A204.1 (cell line): ENCODE measurements at regions not wholly inside any gene's neighbourhood (a gene's known extent, or its start where the extent isn't known, plus 50 kb on each side); places are given as distances from the start of the nearest gene placed in this dataset.
"Not testable (repeated sequence)": the region's sequence is repeated elsewhere in the genome, so short reads cannot be mapped to it uniquely, and the experiment has no call there.

Source experiments
- FAIRE-seq: peaks from 2 replicates; lab custom pipeline; 2012; peaks lifted over from hg19 to GRCh38; lab: Jason Lieb, UNC

DNA sequence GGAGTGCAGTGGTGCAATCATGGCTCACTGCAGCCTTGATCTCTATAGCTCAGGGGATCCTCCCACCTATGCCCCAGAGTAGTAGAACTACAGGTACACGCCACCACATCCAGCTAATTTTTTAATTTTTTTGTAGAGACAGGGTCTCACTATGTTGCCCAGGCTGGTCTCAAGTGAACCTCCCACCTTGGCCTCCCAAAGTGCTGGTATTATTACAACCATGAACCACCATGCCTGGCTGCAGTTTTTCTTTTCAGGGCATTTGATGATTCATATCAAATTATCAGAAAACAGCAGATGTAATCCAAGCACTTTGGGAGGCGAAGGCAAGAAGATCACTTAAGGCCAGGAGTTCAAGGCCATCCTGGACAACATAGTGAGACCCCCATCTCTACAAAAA is 88.4 kb upstream of the JARID2 start:
- FAIRE-seq, result no peak

DNA sequence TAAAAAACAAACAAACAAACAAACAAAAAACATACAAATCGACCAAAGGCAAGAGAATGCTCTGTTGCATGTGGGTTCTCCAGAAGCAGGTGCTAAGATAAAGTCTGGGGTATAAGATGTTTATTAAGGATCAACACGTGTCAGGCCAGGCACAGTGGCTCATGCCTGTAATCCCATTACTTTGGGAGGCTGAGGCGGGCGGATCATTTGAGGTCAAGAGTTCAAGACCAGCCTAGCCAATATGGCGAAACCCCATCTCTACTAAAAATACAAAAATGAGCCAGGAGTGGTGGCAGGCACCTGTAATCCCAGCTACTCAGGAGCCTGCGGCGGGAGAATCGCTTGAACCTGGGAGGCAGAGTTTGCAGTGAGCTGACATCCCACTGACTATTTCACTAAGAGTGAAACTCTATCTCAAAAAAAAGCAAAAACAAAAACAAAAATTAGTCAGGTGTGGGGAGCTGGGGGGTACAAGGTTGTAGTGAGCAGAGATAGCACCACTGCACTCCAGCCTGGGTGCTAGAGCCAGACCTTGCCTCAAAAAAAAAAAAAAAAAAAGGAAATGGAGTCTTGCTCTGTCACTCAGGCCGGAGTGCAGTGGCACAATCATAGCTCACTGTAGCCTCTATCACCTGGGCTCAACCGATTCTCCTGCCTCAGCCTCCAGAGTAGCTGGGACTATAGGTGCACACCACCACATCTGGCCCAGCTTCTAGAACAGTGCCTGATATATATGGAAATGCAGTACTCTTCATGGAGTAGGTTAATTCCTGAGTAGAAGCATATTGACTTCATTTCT is 86.8 kb upstream of the JARID2 start:
- FAIRE-seq, result no peak

DNA sequence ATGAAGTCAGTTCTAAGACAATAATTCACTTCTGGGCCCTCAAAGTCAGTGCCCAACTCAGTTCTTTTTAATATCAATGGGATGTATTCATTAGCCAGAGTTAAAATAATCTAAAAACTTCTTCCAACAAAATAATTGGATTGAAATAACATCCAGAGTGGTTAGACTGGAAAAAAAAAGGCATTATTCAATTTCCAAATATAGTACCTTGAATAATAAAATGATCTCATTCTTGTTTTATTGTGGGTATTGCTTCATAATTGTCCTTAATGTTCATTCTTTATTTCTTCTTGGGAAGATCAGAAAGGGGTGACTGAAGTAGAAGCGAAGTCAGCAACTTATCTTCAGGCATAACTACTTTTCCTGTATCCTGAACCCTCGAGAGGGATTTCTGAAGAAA is 85.1 kb upstream of the JARID2 start:
- no peak for FAIRE-seq

DNA sequence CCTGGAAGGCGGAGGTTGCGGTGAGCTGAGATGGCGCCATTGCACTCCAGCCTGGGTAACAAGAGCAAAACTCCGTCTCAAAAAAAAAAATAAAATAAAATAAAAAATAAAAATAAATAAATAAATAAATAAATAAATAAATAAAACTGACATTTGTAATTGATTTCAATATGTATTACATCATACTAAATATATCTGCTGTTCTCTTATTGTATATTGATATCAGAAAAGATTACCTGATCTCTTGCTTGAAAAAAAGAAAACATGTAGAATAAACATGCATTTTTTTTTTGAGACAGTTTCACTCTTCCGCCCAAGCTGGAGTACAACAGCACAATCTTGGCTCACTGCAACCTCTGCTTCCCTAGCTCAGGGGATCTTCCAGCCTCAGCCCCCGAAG is 81.0 kb upstream of the JARID2 start:
- FAIRE-seq, result not testable (repeated sequence)

DNA sequence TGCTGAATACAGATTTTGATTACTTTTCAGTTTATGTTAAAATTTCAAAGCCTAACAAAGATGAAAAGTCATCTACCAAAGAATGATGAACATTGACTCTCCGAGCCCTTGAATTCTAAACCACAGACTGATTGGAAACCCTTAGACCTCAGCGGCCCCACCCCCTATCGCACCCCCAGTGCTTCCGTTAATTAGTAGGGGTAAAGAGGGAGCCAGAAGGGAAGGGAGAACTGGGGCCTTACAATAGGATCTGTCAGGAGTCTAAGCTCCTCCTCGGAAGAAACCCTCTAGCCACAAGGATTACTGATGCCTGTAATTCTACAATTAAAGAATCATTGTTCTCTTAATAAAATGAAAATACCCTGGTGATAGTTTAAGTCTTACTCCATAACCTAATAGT is 79.7 kb upstream of the JARID2 start:
- no peak for FAIRE-seq

DNA sequence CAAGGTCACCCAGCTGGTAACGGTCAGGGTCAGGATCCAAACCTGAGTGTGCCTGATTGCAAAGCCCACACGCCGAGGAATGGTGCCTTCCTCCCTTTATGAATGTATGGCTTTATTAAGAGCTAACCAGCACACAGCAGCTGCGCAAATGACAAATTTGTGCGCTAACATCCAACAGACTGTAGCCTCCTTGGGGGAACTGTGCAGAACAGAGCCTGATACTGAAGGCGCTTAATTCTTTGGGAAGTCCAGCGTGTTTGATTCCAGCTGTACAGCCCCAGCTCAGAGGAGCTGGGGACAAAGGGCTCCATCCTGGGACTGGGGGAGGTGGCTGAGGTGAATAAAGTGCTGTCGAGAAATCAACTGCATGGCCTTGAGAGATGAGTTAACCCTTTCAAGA is 75.7 kb upstream of the JARID2 start:
- no peak for FAIRE-seq

DNA sequence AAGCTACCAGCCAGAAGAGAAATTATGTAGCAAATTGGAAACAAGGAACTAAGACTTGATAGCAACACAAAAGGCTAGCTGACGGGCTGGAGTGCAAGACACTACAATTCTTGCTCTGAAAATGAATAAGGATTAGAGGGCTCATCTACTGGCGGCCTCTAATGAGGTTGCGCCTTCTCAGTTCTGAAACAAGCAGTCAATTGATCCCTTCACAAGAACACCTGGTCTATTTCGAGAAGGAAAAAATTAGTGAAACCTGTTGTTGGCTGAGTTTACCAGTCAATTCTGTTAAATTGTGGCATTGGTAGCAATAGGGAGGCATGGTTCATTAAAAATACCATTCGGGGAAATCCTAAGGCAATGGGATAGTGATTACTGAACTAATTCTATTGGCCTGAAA is 74.8 kb upstream of the JARID2 start:
- FAIRE-seq, result no peak

DNA sequence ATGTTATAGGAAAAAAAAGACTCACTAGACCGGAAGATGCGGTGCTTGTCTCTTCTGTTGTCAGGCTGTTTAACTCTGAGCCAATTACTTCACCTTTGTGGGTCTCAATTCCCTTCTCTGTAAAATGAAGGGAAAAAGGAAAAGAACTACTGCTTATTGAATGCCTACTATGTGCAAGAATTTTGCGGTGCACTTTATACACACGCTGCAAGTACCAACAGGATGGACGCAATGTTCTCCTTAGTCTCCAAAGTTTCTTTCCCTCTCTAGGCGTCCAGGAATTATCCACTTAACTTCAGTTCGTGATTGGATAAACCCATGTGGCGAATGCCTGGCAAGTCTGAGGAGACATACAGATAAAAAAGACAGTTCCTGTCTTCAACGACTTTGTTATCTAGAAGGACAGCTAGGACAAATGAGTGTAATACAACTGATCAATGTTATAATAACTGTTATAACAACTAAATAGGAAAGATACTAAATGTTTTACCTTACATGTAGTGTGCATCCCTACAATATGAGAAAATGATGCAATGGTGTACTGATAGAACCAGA is 69.0 kb upstream of the JARID2 start:
- no peak for FAIRE-seq

DNA sequence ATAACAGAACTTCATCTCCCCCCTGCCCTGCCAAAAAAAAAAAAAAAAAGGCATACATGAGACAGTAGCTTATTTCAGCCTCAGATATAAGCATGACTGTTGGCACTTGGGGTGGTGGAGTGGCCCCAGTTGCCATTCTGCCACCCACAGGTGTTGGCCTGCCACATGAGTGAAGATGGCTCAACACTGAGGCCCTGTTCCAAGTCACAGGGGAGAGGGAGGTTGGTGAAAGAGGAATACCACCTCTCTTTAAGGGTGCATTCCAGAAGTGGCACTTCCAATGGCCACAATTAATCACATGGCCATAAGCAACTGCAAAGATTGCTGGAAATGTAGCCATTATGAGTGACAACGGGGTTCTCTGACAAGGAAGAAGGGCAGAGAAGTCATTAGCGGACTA is 61.9 kb upstream of the JARID2 start:
- no peak for FAIRE-seq

DNA sequence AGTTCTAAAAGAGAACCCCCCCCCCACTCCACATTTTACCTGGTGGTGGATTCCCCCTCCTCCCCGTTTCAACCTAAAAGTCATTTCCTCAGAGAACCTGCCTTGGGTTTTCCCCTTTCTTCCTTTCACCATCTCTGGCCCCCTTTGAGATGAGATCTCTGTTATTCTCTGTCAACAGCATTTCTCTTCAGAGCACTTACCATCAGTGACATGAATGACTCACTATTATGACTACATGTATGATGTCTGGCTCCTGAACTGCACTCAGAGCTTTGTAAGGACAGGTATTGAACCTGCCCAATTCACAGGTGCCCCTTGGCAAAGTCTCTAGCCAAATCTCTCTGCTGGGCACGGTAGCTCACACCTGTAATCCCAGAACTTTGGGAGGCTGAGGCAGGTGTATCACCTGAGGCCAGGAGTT is 61.4 kb upstream of the JARID2 start:
- FAIRE-seq, result no peak

DNA sequence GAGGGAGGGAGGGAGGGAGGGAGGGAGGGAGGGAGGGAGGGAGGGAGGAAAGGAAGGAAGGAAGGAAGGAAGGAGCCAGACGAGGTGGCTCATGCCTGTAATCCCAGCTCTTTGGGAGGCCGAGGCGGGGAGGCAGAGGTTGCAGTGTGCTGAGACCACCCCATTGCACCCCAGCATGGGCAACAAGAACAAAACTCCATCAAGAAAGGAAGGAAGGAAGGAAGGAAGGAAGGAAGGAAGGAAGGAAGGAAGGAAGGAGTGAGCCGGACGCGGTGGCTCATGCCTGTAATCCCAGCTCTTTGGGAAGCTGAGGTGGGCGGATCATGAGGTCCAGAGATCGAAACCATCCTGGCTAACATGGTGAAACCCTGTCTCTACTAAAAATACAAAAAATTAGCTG is 60.8 kb upstream of the JARID2 start:
- not testable (repeated sequence) for FAIRE-seq

DNA sequence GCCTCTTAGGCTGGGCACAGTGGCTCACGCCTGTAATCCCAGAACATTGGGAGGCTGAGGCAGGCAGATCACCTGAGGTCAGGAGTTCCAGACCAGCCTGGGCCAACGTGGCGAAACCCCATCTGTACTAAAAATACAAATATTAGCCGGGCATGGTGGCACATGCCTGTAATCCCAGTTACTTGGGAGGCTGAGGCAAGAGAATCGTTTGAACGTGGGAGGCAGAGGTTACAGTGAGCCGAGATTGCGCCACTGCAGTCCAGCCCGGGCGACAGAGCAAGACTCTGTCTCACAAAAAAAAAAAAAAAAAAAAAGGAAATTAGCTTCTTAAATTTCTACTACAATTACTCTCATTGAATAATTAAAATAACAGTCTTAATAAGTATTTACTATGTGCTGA is 52.4 kb upstream of the JARID2 start:
- FAIRE-seq, result not testable (repeated sequence)

DNA sequence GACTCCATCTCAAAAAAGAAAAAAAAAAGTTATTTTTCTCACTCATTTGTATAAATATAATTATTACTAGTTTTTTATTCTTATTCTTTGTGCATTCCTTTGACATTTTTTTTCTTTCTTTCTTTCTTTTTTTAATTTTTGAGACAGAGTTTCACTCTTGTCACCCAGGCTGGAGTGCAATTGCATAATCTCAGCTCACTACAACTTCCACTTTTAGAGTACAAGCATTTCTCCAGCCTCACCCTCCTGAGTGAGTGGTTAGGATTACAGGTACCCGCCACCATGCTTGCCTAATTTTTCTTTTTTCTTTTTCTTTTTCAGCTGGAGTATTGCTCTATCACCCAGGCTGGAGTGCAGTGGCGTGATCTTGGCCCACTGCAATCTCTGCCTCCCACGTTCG is 51.4 kb upstream of the JARID2 start:
- FAIRE-seq, result no peak
